IPS DF 6.9 (cell line): ENCODE measurements at regions not wholly inside any gene's neighbourhood (a gene's known extent, or its start where the extent isn't known, plus 50 kb on each side); places are given as distances from the start of the nearest gene placed in this dataset.
"Not testable (repeated sequence)": the region's sequence is repeated elsewhere in the genome, so short reads cannot be mapped to it uniquely, and the experiment has no call there.

Experiments
- DNase-seq: peaks from one replicate; pipeline ENCODE4 v3.0.0-alpha.2; 2013; ENCODE audit warnings: low read depth, low spot score
- H3K27ac ChIP-seq: one replicate; pipeline ENCODE4 v1.5.1; 2013; ENCODE audit warnings: low read length, control low read depth
- H3K27me3 ChIP-seq: 2 replicates; pipeline ENCODE4 v1.6.1; 2013; ENCODE audit warnings: mild to moderate bottlenecking, low read length; ENCODE audit not compliant: control insufficient read depth, insufficient read depth
- H3K36me3 ChIP-seq: 2 replicates; pipeline ENCODE4 v1.6.1; 2013; ENCODE audit warnings: low read length; ENCODE audit not compliant: control insufficient read depth, insufficient read depth
- H3K4me1 ChIP-seq: 2 replicates; pipeline ENCODE4 v1.6.1; 2013; ENCODE audit warnings: low read length; ENCODE audit not compliant: control insufficient read depth, insufficient read depth
- H3K4me3 ChIP-seq: 2 replicates; pipeline ENCODE4 v1.5.1; 2013; ENCODE audit warnings: mild to moderate bottlenecking, low read length
- H3K9me3 ChIP-seq: 2 replicates; pipeline ENCODE4 v1.6.1; 2013; ENCODE audit warnings: low read length, inconsistent platforms; ENCODE audit not compliant: control insufficient read depth, insufficient read depth
- WGBS: extraction: QIAGEN DNeasy Blood & Tissue Kit; methylation state at CpG from one replicate; pipeline ENCODE4 v1.1.7; 2013; ENCODE audit warnings: mixed read lengths, missing lambda C conversion rate; ENCODE audit not compliant: insufficient read length, insufficient coverage; 5-methylcytosine and 5-hydroxymethylcytosine counted together

DNA sequence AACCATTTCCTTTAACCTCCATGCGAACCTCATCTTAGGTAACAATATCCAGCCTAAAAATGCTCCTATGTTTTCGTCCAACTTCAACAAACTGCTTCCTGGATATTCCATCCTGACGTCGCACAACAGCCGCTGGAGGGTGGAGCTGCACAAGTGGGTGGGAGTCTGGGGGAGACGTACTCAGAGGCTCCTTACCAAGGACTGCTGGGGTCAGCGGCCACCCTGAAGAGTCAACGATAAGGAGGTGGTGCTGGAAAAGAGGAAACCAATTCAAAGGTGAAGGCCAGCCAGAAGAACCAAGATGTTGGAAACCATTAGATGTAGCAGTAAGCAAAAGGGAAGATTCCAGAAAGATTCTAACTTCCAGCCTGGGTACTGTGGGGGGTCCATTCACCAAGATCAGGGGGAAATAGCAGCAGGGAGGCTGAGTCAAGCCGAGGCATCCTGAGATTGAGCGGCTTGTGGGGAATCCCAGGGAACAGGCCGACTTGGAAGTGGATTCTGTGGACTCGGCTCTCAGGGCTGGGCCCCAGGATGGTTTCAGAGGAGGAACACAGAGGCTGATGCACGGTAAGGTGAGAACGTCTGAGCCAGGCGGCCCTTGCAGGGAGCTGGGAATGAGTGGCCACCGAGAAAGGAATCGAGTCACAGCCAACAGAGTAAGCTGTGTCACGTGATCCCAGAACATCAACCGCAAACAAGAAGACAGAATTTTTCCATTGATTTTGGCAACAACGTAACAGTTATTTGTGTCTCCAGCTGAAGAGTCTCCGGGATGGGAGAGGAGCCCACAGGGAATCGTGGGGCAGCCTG lies 375.7 kb downstream of the NPHP4 start:
- no peak for DNase-seq
- Histone ChIP-seq H3K36me3 (no peaks in the 10 kb centered on the region), H3K27me3 (no peaks in the 10 kb centered on the region), H3K4me1 (no peaks in the 10 kb centered on the region), H3K4me3 (no peak overlapping the region), H3K27ac (no peak overlapping the region), H3K9me3 (no peaks in the 10 kb centered on the region; the same call in none of the 2 replicates)
- no CpG with 5 or more reads among the region's 22 CpGs for WGBS

DNA sequence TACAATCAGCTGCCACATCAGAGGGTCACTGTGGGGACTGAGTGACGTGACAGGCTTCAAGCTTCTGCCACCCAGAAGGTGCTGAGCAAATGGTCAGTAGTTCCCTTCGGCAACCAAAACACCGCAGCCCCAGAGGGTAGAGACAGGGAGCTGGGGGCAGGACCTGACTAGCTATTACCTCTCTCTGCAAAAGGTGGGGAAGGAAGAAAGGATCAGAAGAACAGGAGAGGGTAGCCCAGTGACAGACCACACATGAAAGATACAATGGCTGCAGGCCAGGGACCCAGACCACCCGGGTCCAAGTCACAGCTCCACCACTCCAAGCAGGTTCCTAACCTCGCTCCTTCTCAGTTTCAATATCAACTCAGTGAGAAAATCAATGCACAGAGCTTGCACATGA lies 377.1 kb downstream of the NPHP4 start:
- no peak overlapping the region for H3K4me3 ChIP-seq
- H3K27ac ChIP-seq: no peak overlapping the region
- H3K4me1 ChIP-seq: no peaks in the 10 kb centered on the region
- no peak for DNase-seq
- no peaks in the 10 kb centered on the region for H3K27me3 ChIP-seq
- WGBS: no CpG with 5 or more reads among the region's 5 CpGs
- H3K9me3 ChIP-seq: no peaks in the 10 kb centered on the region; the same call in 1 of the 2 replicates
- H3K36me3 ChIP-seq: no peaks in the 10 kb centered on the region

DNA sequence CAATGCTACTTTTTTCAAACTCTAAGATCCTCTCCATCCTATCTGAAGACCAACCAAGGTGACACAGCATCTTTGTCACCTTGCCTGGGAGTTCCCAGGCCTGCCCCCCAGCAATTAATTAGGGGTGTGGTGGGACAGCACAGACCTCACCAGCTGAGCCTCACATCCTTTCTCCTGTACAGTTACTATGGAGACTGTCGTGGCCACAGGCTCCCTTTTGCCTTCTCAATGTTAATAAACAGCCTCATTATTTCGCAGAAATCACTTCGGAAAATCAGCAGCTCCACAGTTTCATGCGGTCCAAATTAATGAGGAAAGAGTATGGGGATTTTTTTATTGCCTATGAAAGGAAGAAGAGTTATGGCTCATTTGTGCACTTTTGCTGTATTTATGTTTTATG lies 378.3 kb downstream of the NPHP4 start:
- Histone ChIP-seq H3K27ac (no peak overlapping the region), H3K4me1 (no peaks in the 10 kb centered on the region), H3K4me3 (no peak overlapping the region), H3K9me3 (no peaks in the 10 kb centered on the region; the same call in 1 of the 2 replicates), H3K27me3 (no peaks in the 10 kb centered on the region), H3K36me3 (no peaks in the 10 kb centered on the region)
- no peak for DNase-seq
- WGBS: no CpG with 5 or more reads among the region's 4 CpGs

DNA sequence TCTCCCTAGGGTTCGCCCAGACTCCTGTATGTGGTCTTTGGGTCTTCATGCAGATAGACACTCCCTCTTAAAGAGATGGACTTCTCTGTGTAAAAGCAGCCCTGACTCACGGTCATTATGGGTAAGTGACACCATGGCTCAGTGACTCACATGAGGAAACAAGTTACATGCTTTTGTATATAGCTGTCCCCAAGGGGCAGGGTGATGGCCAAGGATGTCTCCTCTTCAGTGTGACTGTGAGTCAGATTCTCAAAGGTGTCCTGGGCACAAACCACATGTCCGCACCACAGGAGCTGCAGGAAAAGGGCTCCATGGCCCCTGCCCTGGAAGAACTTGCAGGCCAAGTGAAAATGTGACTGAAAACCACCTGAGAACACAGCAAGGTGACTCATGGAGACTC lies 380.4 kb downstream of the NPHP4 start:
- H3K4me3 ChIP-seq: no peak overlapping the region
- H3K4me1 ChIP-seq: no peaks in the 10 kb centered on the region
- WGBS: no CpG with 5 or more reads among the region's 3 CpGs
- no peak overlapping the region for H3K27ac ChIP-seq
- H3K36me3 ChIP-seq: no peaks in the 10 kb centered on the region
- no peaks in the 10 kb centered on the region; the same call in 1 of the 2 replicates for H3K9me3 ChIP-seq
- DNase-seq: no peak
- no peaks in the 10 kb centered on the region for H3K27me3 ChIP-seq

DNA sequence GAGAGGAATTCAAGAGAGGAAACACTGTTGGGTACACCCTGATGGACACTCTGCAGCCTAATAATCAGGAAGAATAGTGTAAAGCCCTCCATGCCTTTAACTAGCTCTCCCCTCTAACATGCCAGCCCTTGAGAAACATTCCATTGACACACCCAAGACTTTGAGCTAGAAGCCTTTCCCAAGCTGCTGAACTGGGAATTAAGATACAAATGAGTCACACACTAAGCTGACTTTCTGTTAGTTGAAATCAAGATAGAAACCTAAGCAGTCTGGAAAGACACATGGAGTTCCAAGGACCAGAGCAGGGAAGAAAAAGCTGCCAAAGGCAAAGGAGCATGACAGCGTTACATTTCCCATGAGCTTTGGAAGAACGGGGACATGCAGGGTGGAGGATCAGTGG lies 380.8 kb downstream of the NPHP4 start:
- Histone ChIP-seq H3K36me3 (no peaks in the 10 kb centered on the region), H3K9me3 (no peaks in the 10 kb centered on the region; the same call in 1 of the 2 replicates), H3K4me1 (no peaks in the 10 kb centered on the region), H3K27me3 (no peaks in the 10 kb centered on the region), H3K27ac (no peak overlapping the region), H3K4me3 (no peak overlapping the region)
- no CpG with 5 or more reads among the region's 2 CpGs for WGBS
- DNase-seq: no peak

DNA sequence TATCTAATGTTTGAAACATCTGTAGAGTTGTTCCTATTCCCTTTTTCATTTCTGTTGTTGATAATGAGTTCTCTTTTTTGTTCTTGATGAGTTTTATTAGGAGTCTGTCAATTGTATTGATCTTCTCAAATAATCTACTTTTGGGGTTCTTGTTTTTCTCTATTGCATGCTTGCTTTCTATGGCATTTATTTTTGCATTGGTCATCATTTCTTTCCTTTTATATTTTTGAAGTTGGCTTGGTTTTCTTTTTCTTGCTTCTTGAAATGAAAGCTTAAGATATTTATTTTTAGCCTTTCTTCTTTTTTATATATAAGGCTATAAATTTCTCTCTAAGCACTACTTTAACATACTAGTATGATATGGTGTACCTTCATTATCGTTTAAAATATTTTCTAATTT lies 381.8 kb downstream of the NPHP4 start:
- DNase-seq: no peak
- H3K4me1 ChIP-seq: no peaks in the 10 kb centered on the region
- no peaks in the 10 kb centered on the region for H3K27me3 ChIP-seq
- H3K4me3 ChIP-seq: no peak overlapping the region
- H3K9me3 ChIP-seq: no peaks in the 10 kb centered on the region; the same call in 1 of the 2 replicates
- no peaks in the 10 kb centered on the region for H3K36me3 ChIP-seq
- no CpG with 5 or more reads among the region's 1 CpG for WGBS
- H3K27ac ChIP-seq: no peak overlapping the region

DNA sequence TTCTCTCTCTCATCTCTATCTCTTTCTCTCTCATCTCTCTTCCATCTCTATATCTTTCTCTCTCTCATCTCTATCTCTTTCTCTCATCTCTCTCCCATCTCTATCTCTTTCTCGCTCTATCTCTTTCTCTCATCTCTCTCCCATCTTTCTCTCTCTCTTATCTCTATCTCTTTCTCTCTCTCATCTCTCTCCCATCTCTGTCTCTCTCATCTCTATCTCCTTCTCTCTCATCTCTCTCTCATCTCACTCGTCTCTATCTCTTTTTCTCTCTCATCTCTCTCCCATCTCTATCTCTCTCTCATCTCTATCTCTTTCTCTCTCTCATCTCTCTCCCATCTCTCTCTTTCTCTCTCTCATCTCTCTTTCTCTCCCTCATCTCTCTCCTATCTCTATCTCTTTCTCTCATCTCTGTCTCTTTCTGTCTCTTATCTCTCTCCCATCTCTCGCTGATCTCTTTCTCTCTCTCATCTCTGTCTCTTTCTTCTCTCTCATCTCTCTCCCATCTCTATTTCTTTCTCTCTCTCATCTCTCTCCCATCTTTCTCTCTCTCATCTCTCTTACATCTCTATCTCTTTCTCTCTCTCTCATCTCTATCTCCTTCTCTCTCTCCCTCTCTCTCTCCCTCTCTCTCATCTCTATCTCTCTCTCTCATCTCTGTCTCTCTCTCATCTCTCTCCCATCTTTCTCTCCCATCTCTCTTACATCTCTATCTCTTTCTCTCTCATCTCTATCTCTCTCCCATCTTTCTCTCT lies 388.7 kb downstream of the NPHP4 start:
- Histone ChIP-seq H3K36me3 (no peaks in the 10 kb centered on the region), H3K9me3 (peaks cover 1% of the 10 kb centered on the region; the same call in 1 of the 2 replicates)
- 100% methylated on average over 2 of the region's 3 CpGs for WGBS

DNA sequence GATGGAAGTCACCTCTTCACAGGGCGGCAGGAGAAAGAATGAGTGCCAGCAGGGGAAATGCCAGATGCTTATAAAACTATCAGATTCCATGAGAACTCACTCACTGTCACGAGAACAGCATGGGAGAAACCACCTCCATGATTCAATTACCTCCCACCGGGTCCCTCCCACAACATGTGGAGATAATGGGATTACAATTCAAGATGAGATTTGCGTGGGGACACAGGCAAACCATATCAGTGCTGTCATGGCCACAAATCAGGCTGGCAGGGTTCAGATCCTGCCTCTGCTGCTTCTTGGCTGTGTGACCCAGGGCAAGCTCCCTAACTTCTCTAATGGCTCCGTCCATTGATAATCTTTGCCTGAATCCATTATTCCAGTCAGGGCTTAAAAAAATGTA lies 389.5 kb downstream of the NPHP4 start:
- not testable (repeated sequence) for H3K4me3 ChIP-seq, H3K9me3 ChIP-seq, H3K4me1 ChIP-seq, H3K36me3 ChIP-seq, H3K27me3 ChIP-seq, DNase-seq, H3K27ac ChIP-seq
- WGBS: no CpG with 5 or more reads among the region's 5 CpGs

More for the DNA sequence above, 388.7 kb downstream of the NPHP4 start:
- H3K4me3 ChIP-seq: no peak overlapping the region
- H3K4me1 ChIP-seq: no peaks in the 10 kb centered on the region
- DNase-seq: no peak
- H3K27ac ChIP-seq: no peak overlapping the region
- H3K27me3 ChIP-seq: no peaks in the 10 kb centered on the region

DNA sequence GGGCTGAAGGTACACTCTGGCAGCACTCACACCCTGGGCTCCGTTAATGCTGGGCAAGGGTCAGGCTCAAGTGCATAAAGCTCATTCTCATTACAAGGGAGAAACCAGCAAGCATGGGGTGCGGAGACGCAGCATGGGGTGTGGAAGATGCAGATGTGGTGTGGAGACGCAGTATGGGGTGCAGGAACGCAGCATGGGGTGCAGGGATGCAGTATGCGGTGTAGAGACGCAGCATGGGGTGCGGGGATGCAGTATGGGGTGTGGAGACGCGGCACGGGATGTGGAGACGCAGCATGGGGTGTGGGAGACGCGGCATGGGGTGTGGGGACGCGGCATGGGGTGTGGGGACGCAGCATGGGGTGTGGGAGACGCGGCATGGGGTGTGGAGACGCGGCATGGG lies 390.7 kb downstream of the NPHP4 start:
- H3K27me3 ChIP-seq: no peaks in the 10 kb centered on the region
- H3K9me3 ChIP-seq: peaks cover 1% of the 10 kb centered on the region; the same call in 1 of the 2 replicates
- WGBS: no CpG with 5 or more reads among the region's 21 CpGs

DNA sequence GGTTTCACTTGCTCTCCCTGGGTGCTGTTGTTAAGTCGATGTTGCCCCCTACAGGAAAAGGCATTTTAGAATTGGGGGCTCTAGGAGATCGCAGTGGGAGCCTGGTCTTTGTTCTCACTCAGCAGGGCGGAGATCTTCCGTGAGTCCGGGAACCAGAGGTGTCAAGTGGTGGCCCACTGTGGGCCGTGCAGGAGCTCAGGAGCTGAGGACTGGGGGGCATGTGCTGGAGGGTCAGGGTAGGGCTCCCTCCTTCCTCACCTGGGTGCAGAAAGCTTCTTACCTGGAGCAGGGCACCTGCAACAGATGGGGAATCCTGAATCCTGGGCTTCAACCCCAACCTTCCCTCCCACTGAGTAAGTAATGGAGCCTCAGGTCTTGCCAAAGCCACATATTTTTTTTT lies 392.7 kb downstream of the NPHP4 start:
- Histone ChIP-seq H3K27me3 (no peaks in the 10 kb centered on the region), H3K4me1 (0 out of 2 replicates have a peak, but pooled peaks cover 1% of the 10 kb centered on the region)

More for the DNA sequence above, 390.7 kb downstream of the NPHP4 start:
- Histone ChIP-seq H3K27ac (no peak overlapping the region), H3K4me1 (0 out of 2 replicates have a peak, but pooled peaks cover 1% of the 10 kb centered on the region), H3K36me3 (no peaks in the 10 kb centered on the region), H3K4me3 (no peak overlapping the region)
- DNase-seq: no peak

More for the DNA sequence above, 392.7 kb downstream of the NPHP4 start:
- Histone ChIP-seq H3K36me3 (no peaks in the 10 kb centered on the region), H3K9me3 (peaks cover 1% of the 10 kb centered on the region; the same call in 1 of the 2 replicates), H3K27ac (no peak overlapping the region), H3K4me3 (no peak overlapping the region)
- no peak for DNase-seq
- WGBS: no CpG with 5 or more reads among the region's 6 CpGs
